Activated effector memory CD4-positive, alpha-beta T cell treated with anti-CD3 and anti-CD28 coated beads, Interleukin-2, amount 50 U/mL, for 16 hours (primary cell): ENCODE measurements at regions not wholly inside any gene's neighbourhood (a gene's known extent, or its start where the extent isn't known, plus 50 kb on each side); places are given as distances from the start of the nearest gene placed in this dataset.

Experiments used
- DNase-seq: peaks from one replicate; pipeline ENCODE4 v3.0.0-alpha.2; 2020

- DNase-seq, result no peak
These were observed 292.2 kb upstream of the NPVF start for GRCh38 chr7:25520516-25520915.

GRCh38 chr7:25521236-25521635, 292.9 kb upstream of the NPVF start:
- DNase-seq, result no peak

DNA sequence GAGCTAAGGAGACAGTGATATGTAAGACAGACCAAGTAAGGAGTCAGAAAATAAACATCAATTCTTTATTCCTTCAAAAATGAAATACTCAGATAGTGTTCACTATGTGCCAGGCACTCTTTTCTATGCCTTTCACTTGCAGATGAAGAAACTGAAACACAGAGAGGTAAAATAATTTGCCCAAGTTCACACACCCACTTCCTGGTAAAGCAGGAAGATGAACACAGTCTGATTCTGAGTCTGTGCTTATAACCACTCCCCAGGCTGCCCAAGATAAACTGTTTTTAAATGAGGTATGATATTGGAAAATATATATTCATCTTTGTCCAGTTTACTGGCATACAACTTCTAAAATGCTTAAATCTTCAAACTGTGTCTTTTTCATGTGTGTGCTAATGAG, 294.4 kb upstream of the NPVF start:
- no peak for DNase-seq

GRCh38 chr7:25527665-25528170, 299.4 kb upstream of the NPVF start:
- DNase-seq, result no peak

DNA sequence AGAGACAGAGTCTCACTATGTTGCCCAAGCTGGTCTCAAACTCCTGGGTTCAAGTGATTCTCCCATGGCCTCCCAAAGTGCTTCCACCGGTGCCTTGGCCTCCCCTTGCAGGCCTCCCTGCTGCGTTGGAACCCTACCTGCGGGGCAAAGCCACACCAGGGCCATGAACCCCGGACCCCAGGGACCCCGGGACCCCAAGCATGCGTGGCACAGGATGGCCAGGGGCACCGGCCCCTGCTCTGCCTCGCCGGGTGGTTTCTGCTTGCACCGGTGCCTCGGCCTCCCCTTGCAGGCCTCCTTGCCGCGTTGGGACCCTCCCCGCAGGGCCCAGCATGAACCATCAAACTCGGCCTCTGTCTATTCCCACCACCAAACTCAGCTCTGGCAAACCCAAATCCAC, 301.0 kb upstream of the NPVF start:
- no peak for DNase-seq

DNA sequence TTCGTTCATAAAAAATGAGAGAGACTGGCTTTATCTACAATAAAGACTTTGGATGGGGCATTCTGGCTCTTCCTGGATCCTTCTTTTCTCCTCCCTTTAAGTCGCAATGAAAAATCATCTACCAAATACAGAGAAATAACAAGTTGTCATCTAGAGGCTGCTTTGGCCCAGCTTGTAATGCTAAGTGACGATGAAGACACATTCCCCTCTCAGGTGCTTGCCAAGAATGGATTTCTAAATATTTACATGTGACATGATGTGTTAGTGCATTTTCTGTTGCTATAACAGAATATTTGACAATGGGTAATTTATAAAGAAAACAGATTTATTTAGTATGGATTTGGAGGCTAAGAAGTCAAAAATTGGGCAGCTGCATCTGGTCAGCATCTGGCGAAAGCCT, 308.6 kb upstream of the NPVF start:
- no peak for DNase-seq

GRCh38 chr7:25537662-25538375, 309.5 kb upstream of the NPVF start:
- no peak for DNase-seq

GRCh38 chr7:25541094-25541821, 313.0 kb upstream of the NPVF start:
- no peak for DNase-seq

DNA sequence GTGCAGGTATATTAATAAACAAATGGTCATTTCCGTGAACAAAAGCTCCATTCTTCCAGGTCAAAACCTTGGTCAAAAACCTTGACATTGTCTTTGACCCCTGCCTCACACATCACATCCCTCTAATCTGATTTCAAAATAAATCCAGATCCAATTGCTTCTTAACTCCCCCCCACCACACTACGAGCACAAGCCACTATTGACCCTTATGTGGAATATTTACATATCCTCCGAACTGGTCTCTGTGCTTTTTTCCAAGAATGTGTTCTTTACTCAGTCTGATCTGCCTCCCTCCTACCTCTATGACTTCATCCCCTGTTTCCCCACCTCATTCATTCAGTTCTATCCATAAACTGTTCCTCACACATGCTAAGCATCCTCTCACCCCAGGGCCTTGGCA, 313.6 kb upstream of the NPVF start:
- DNase-seq, result no peak

GRCh38 chr7:25543210-25543609, 314.9 kb upstream of the NPVF start:
- DNase-seq, result no peak

DNA sequence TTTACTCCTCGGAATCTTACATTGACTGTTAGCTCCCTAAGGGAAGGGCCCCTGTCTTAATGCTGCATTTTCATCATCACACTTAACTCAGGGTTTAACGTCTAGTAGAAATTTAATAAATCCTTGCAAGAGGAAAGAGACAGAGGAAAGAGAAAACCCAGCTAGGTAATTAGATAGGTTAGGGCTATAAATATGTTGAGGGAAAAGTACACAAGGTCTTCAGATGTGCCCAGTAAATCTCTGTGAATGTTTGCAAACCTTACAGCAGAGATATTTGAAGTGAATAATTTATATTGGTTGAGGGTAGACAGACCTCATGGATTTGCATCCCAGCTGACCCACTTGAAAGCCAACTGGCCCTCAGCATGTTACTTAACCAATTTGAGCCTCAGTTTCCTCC, 315.5 kb upstream of the NPVF start:
- DNase-seq, result no peak

- no peak for DNase-seq
These were observed 316.0 kb upstream of the NPVF start for GRCh38 chr7:25544254-25544653.

- DNase-seq, result no peak
These were observed 317.1 kb upstream of the NPVF start for GRCh38 chr7:25545124-25546008.

- DNase-seq, result no peak
These were observed 318.0 kb upstream of the NPVF start for GRCh38 chr7:25546306-25546705.

GRCh38 chr7:25549271-25549921, 321.1 kb upstream of the NPVF start:
- DNase-seq, result no peak

GRCh38 chr7:25550149-25550548, 321.9 kb upstream of the NPVF start:
- no peak for DNase-seq

GRCh38 chr7:25552998-25553397, 324.7 kb upstream of the NPVF start:
- no peak for DNase-seq

- DNase-seq, result no peak
These were observed 325.4 kb upstream of the NPVF start for GRCh38 chr7:25553580-25554291.

- no peak for DNase-seq
These were observed 329.2 kb upstream of the NPVF start for GRCh38 chr7:25557379-25557917.

GRCh38 chr7:25557930-25558329, 329.6 kb upstream of the NPVF start:
- DNase-seq, result no peak

DNA sequence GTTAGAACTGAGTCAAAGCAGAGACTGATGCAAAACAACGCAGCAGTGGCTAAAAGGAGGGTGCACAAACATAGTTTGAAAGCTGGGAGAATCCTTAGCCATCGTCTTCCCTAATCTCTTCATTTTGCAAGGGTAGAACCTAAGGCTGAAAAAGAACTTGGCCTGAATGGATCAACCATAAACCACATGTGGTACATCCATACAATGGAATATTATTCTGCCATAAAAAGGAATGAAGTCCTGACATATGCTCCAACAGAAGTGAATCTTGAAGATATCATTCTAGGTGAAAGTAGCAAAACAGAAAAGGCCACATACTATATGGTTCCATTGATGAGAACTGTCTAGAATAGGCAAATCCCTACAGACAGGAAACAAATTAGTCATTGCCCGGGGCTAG, 330.3 kb upstream of the NPVF start:
- no peak for DNase-seq
